ENCODE measurements at regions not wholly inside any gene's neighbourhood (a gene's known extent, or its start where the extent isn't known, plus 50 kb on each side); places are given as distances from the start of the nearest gene placed in this dataset.

DNA sequence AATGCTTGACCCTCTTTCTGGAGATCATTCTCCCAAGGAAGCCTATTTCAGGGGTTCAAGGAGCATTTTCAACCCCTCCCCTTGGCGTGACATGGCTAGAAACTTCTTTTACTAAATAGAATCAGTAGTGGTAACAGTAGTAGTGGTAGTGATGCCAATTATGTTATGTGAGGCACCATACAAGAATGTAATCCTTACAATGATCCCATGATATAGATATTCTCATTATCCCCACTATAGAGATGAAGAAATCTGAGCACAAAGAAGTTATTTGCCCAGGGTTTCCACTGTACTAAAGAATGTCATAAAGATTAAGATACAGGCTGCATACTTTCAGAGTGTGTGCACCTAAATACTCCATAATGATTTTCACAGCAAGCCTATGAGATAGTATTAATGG lies 155.4 kb upstream of the CLINT1 start:
- Histone ChIP-seq H3K27me3 (no peaks in the 10 kb centered on the region), H3K36me3 (no peaks in the 10 kb centered on the region), H3K4me1 (no peaks in the 10 kb centered on the region), H3K9ac (ENCODE audit: low read depth in 2 of 2, low read length in 2 of 2) (no peak overlapping the region), H3K27ac (no peak overlapping the region), H3K9me3 (no peaks in the 10 kb centered on the region), H3K4me3 (no peak overlapping the region)
- intact Hi-C loops (cut with DNase I): loop anchor here (10.0 kb wide), 1 partner anchor 160 kb away; no protein-coding TSS in a partner anchor
- no peak for DNase-seq
- TF ChIP-seq, protein P1, sequence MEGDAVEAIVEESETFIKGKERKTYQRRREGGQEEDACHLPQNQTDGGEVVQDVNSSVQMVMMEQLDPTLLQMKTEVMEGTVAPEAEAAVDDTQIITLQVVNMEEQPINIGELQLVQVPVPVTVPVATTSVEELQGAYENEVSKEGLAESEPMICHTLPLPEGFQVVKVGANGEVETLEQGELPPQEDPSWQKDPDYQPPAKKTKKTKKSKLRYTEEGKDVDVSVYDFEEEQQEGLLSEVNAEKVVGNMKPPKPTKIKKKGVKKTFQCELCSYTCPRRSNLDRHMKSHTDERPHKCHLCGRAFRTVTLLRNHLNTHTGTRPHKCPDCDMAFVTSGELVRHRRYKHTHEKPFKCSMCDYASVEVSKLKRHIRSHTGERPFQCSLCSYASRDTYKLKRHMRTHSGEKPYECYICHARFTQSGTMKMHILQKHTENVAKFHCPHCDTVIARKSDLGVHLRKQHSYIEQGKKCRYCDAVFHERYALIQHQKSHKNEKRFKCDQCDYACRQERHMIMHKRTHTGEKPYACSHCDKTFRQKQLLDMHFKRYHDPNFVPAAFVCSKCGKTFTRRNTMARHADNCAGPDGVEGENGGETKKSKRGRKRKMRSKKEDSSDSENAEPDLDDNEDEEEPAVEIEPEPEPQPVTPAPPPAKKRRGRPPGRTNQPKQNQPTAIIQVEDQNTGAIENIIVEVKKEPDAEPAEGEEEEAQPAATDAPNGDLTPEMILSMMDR (IDR thresholded peaks at IDR 0.05): no peak

DNA sequence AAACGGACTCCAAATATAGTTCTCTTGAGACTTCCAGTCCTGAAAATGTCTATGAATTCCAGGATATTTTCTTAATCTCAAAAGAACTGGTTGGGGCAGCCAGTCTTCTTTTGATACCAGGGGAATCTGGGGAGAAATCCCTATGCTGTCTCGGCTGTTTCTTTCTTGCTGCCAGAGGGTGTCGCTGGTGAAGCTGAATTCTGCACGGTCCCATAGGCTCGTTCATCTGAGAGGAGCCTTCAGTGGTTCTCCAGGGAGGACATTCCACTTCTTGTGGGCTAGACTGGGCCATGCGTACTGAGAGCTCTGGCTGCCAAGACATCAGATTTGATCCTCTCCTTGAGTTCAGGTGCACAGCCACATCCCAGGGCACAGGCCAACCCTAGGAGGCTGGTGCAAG lies 155.0 kb upstream of the CLINT1 start:
- intact Hi-C loops (cut with DNase I): loop anchor here (10.0 kb wide), 1 partner anchor 161 kb away; no protein-coding TSS in a partner anchor
- no peaks in the 10 kb centered on the region for H3K36me3 ChIP-seq
- H3K27ac ChIP-seq: no peak overlapping the region
- no peaks in the 10 kb centered on the region for H3K27me3 ChIP-seq
- no peak overlapping the region for H3K9ac ChIP-seq (ENCODE audit: low read depth in 2 of 2, low read length in 2 of 2)
- no peaks in the 10 kb centered on the region for H3K9me3 ChIP-seq
- TF ChIP-seq, protein P1 (IDR thresholded peaks at IDR 0.05): peak; percentile 35
- no peaks in the 10 kb centered on the region for H3K4me1 ChIP-seq
- H3K4me3 ChIP-seq: no peak overlapping the region
- DNase-seq: no peak

DNA sequence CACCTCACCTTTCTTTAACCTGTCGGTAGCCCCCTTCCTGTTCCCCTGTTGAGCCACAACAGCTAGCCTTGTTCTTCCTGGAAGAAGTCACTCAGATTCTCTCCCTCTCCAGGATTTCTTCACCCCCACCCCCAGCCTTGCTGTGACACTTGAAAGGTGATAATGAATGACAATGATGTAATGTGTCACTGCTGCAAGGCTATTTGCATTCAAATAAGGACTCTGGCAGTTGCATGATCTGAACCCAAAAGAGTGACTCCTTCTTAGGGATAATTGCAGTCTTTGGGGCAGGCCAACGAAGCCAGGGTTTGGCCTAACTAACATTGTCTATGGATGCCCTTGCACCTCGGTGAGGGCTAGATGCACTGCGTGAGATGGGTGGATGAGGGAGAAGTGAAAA lies 154.4 kb upstream of the CLINT1 start:
- Histone ChIP-seq H3K27me3 (no peaks in the 10 kb centered on the region), H3K9me3 (no peaks in the 10 kb centered on the region), H3K9ac (ENCODE audit: low read depth in 2 of 2, low read length in 2 of 2) (no peak overlapping the region), H3K27ac (no peak overlapping the region), H3K36me3 (no peaks in the 10 kb centered on the region), H3K4me1 (no peaks in the 10 kb centered on the region), H3K4me3 (no peak overlapping the region)
- DNase-seq: no peak
- intact Hi-C loops (cut with DNase I): loop anchor here (10.0 kb wide), 1 partner anchor 161 kb away; no protein-coding TSS in a partner anchor
- TF ChIP-seq, protein P1 (IDR thresholded peaks at IDR 0.05): no peak

DNA sequence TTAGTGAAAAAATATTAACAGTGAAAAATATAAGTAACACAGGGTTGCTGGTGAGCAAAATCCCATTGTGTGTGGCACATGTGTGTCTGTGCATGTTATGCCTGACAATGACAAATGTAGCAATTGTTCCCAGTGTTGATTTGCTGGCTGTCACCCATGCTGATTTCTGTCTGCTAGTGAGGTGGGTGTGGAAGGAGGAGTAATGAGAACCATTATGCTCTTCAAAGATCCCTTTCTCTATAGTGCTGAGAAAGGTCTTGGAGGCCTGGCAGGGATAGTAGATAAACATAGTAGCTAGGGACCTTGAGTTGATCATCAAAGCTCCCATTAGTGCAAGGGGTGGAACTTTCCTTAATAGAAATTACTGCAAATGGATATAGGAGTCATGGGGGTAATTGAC lies 152.5 kb upstream of the CLINT1 start:
- Histone ChIP-seq H3K9me3 (no peaks in the 10 kb centered on the region), H3K4me3 (no peak overlapping the region), H3K9ac (ENCODE audit: low read depth in 2 of 2, low read length in 2 of 2) (no peak overlapping the region), H3K27ac (no peak overlapping the region), H3K36me3 (no peaks in the 10 kb centered on the region), H3K4me1 (no peaks in the 10 kb centered on the region), H3K27me3 (no peaks in the 10 kb centered on the region)
- intact Hi-C loops (cut with DNase I): loop anchor here (10.0 kb wide), 1 partner anchor 163 kb away; no protein-coding TSS in a partner anchor
- no peak for DNase-seq
- TF ChIP-seq, protein P1 (IDR thresholded peaks at IDR 0.05): no peak

DNA sequence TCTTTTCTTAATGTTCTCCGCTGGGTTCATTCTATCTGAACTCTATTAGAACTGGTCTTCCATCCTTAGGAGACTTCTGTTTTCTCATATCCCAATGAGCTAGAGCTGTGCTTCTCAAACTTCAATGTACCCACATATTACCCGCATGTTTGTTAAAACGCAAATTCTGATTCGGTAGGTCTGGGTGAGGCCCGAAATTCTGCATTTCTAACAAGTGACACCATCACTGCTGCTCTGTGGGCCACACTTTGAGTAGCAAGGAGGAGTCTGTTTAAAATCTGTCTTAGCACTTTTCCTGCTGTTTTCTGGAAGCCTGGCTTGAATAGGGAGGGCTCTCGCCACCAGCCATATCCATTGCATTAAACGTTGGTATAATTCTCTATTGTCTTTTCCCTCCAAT lies 151.9 kb upstream of the CLINT1 start:
- Histone ChIP-seq H3K4me1 (no peaks in the 10 kb centered on the region), H3K27me3 (no peaks in the 10 kb centered on the region), H3K9me3 (no peaks in the 10 kb centered on the region), H3K9ac (ENCODE audit: low read depth in 2 of 2, low read length in 2 of 2) (no peak overlapping the region), H3K36me3 (no peaks in the 10 kb centered on the region), H3K4me3 (no peak overlapping the region), H3K27ac (no peak overlapping the region)
- no peak for DNase-seq
- intact Hi-C loops (cut with DNase I): loop anchor here (10.0 kb wide), 1 partner anchor 164 kb away; no protein-coding TSS in a partner anchor
- TF ChIP-seq, protein P1 (IDR thresholded peaks at IDR 0.05): no peak

Data from colonic mucosa (tissue), 4 donors.